Endothelial cell of umbilical vein (primary cell): ENCODE measurements at regions not wholly inside any gene's neighbourhood (a gene's known extent, or its start where the extent isn't known, plus 50 kb on each side); places are given as distances from the start of the nearest gene placed in this dataset.

ENCODE experiments used
- EZH2 ChIP-seq: IDR thresholded peaks from 2 replicates; pipeline ENCODE4 v1.6.1; 2012; ENCODE audit warnings: borderline replicate concordance, low read depth, mild to moderate bottlenecking, moderate library complexity, low read length, inconsistent platforms; ENCODE audit not compliant: severe bottlenecking
- TF ChIP-seq, protein P1 (sequence below), 2 donors: IDR thresholded peaks; 1 replicate in 1 of 2; 2 replicates in 1 of 2; pipeline ENCODE4 v1.5.1; 2011; ENCODE audit warnings: low read length in 2 of 2, mild to moderate bottlenecking in 2 of 2, moderate library complexity in 2 of 2, control low read depth in 1 of 2, inconsistent platforms in 1 of 2, low read depth in 1 of 2; ENCODE audit not compliant: insufficient read depth in 1 of 2; ENCODE audit errors: extremely low read depth in 1 of 2

DNA sequence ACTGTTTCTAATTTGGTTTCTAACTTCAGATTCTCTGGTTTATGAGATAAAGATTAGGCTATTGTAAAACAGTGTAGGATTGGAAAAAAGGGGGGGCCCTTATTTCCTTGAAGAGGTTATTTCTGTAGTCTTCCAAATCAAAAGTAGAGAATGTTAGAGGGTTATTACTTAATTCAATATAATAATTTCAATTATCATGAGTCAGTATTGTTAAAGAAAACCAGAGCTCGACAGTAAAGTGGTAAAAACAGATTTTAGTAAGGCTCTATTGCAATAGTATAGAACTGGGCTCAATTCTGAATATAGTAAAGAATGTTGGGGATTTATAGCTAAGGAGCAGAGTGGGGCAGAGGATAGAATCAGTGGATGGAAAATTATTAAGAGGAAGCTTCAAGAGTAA lies 140.0 kb downstream of the TANC2 start:
- TF ChIP-seq, protein P1, sequence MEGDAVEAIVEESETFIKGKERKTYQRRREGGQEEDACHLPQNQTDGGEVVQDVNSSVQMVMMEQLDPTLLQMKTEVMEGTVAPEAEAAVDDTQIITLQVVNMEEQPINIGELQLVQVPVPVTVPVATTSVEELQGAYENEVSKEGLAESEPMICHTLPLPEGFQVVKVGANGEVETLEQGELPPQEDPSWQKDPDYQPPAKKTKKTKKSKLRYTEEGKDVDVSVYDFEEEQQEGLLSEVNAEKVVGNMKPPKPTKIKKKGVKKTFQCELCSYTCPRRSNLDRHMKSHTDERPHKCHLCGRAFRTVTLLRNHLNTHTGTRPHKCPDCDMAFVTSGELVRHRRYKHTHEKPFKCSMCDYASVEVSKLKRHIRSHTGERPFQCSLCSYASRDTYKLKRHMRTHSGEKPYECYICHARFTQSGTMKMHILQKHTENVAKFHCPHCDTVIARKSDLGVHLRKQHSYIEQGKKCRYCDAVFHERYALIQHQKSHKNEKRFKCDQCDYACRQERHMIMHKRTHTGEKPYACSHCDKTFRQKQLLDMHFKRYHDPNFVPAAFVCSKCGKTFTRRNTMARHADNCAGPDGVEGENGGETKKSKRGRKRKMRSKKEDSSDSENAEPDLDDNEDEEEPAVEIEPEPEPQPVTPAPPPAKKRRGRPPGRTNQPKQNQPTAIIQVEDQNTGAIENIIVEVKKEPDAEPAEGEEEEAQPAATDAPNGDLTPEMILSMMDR (IDR thresholded peaks at IDR 0.05; ENCODE audit: extremely low read depth in 1 of 2, insufficient read depth in 1 of 2, low read depth in 1 of 2, low read length in 2 of 2), result no peak
- no peak for TF ChIP-seq EZH2
